Globus pallidus (tissue), 1 donor: ENCODE measurements at regions not wholly inside any gene's neighbourhood (a gene's known extent, or its start where the extent isn't known, plus 50 kb on each side); places are given as distances from the start of the nearest gene placed in this dataset.
"Not testable (repeated sequence)": the region's sequence is repeated elsewhere in the genome, so short reads cannot be mapped to it uniquely, and the experiment has no call there.

Experiments
- DNase-seq: peaks from one replicate; pipeline ENCODE4 v3.0.0-alpha.2; 2015; ENCODE audit warnings: low spot score

DNA sequence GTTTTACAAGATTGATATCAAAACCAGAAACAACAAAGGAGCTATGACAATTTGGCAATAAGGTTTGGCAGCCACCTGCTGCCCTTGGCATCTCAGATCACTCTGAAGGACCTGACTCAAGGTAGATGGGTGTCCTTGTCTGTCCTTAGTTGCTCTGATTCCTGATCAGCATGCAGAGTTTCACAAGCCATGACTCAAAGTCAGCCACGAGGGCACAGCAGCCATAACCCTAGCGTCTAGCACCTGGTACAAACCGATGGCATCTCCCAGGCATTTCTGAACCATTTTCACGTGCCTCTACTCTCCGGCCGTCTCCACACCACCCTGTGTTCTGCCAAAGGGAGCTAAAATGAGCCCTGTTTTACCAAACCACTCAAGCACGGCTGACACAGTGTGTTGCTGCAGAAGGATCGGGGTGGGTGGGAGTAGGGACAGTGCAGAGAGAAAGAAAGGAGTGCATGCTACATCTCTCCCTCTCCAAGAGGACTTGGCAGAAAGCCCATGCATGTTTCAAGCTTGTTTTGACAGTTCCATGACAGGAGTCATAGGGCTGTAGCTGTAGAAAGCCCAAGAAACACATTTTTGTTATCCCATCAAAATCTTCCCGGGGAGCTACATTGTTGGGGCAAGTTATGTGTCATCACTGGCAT is 297.3 kb downstream of the ABCC12 start:
- DNase-seq = no peak

GRCh38 chr16:47855431-47855830 is 300.4 kb downstream of the ABCC12 start:
- DNase-seq = no peak

DNA sequence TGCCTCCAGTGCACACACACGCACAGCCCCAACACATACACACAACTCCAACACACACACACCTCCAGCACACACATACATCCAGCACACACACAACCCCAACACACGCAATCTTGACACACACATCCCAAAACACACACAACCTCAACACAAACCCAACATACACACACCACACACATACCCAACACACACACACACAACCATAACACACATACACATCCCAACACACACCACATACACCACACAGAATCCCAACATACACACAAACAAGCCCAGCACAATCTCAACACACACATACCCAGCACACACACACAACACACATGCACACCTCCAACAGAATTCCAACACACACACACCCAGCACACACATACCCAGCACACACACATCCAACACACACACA is 301.1 kb downstream of the ABCC12 start:
- DNase-seq = no peak

DNA sequence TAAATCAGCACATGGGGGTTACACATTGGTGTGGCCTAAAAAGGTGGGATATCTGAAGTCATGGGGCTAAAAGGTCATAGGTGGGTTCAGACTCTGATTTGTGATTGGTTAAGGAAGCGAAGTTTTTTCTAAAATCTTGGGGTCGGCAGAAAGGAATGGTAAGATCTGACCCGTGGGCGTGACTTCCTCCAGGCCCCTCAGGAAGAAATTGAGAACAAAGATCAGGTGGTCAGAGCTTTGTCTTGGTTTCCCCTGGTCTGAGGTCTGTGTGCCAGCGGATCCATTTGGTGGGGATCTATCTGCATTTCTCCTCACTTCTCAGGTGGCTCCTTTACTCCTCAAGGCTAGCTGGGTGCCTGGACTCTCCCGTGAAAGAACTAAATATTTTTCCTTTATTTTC is 302.8 kb downstream of the ABCC12 start:
- DNase-seq = no peak

GRCh38 chr16:47851146-47851545 is 304.6 kb downstream of the ABCC12 start:
- DNase-seq = peak; percentile 35

DNA sequence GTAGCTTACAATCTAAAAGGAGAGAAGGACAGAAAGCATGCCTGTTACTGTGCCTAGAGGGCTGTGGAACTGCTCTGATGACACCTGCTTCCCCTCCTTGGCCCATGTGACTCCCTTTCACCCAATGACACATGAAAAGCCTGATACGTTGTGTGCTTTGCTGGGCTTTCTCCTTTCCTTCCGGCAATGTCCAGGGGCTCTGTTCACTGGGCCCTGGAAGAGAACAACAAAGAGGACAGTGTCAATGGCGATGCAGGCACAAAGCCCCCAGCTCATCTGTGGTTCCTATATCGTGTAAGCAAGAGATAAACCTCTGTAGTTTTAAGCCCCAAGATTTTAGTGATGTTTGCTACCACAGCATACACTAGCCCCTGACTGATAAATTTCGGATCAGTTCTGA is 306.1 kb downstream of the ABCC12 start:
- DNase-seq = no peak

DNA sequence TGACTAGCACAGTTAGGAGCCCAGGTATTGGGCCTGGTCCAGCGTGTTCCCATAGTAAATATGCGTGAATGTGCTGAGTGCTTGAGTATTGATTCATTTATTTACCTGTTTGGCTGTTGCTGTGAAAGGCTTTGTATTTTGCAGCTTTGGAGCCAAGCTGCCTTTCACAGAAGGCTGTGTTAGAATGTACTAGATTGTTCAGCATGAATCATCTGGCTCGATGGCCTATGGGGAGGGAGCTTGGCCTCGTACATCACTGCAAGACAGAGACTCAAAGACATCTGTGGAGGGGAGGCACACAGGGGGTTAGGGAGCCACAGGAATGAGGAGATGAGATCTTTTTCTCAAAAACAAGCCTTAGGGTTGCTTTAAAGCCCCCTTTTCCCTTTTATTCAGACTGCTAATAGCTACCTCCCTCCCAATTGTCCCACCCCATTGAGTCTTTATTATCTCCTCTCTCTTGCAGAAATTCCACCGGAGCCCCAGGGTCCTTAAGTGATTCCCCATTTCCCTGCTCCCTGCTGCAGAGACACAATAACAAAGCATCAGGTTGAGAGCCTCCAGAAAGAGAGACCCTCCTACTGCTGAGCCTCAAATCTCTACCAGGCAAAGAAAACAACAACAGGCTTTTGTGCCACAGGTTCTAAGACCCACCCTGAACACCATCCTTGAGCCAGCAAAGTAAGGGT is 307.2 kb downstream of the ABCC12 start:
- DNase-seq = peak; percentile 78

- DNase-seq = no peak
These were observed 308.4 kb downstream of the ABCC12 start for GRCh38 chr16:47847220-47847970.

DNA sequence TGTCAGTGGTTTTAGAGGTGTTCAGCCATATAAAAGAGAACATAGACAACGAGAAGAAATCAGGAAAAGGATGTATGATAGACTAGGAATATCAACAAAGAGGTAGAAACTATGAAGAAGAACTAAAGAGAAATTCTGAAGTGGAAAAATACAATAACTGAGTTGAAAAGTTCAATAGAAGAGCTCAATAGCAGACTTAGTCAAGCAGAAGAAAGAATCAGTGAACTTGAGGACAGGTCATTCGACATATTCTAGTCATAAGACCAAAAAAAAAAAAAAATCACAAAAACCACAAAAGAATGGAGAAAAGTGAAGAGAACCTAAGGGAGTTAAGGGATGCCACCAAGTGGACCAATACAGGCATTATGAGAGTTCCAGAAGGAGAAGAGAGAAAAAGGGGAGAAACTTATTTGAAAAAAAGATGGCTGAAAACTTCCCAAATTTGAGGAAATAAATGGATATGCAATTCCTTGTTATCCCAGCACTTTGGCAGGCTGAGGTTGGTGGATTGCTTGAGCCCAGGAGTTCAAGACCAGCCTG is 321.2 kb downstream of the ABCC12 start:
- DNase-seq = no peak

DNA sequence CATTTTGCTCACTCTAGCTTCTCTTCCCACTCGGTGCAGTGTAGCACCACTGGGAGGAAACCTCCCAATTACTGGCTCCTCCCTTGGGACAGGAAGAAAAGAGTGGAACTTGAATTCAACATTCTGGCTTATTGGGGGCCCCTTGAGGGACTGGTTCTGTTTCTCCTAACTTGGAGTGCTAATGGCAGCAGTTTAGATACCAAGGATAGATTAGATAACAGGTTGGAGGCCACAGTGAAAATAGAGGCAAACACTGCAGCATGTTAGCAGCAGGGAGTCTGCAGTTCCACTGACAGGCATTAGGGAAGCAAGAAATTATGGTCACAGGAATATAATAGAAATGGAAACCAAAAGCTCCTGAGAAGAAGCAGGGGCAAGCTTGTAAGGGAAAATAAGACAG is 322.0 kb downstream of the ABCC12 start:
- no peak for DNase-seq

GRCh38 chr16:47829850-47830600 is 325.8 kb downstream of the ABCC12 start:
- no peak for DNase-seq

GRCh38 chr16:47826070-47826469 is 329.7 kb downstream of the ABCC12 start:
- DNase-seq = peak; percentile 79

- no peak for DNase-seq
These were observed 338.7 kb downstream of the ABCC12 start for GRCh38 chr16:47817048-47817447.

DNA sequence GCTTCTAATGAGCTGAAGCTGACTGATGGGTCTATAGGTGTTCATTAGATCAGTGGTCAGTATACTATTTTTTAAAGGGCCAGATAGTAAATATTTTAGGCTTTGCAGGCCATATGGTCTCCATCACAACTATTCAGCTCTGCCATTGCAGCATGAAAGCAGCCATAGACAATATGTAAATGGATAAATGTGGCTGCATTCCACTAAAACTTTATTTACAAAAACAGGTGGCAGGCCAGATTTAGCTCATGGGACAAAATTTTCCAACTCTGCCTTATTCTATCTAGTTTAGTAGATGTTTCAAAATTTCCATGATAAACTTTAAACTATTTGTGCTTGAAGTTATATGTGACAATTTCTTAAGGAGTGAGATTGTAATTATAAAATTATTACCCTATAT is 339.3 kb downstream of the ABCC12 start:
- DNase-seq = no peak

DNA sequence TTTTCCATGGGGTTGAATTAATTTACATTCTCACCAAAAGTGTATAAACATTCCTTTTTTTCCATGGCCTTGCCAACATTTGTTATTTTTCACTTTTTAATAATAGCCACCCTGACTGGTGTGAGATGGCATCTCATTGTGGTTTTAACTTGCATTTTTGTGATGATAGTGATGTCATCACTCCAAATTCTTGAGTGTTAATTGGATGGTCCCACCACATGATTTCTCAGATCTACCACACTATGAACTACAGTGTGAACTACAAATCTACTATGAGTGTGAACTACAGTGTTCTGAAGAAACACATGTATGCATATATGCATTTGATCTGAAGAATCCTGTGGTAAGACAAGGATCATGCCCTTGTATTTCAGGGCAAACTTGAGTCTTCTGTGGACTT is 340.1 kb downstream of the ABCC12 start:
- no peak for DNase-seq

GRCh38 chr16:47811758-47812157 is 344.0 kb downstream of the ABCC12 start:
- not testable (repeated sequence) for DNase-seq

- no peak for DNase-seq
These were observed 345.2 kb downstream of the PHKB start for GRCh38 chr16:47806309-47806847.

GRCh38 chr16:47787696-47788095 is 326.6 kb downstream of the PHKB start:
- DNase-seq = no peak

DNA sequence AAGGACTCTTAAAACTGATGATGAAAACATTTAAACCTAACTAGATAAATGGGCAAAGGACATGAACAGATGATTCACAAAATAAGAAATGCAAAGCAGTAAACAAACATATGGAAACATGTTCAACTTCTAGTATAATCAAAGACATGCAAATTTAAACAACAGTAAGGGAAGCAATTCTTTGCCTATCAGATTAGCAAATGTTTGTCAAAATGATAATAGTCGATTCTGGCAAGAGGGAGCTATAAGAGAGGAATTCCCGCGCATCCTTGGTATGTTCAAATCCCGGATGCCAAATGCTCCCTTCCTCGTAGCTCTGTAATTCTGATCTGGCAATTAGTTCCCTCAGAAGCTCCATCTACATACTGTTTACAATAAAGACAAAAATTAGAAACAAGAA is 320.5 kb downstream of the PHKB start:
- DNase-seq = no peak

GRCh38 chr16:47780213-47780875 is 319.2 kb downstream of the PHKB start:
- DNase-seq = no peak
